ENCODE measurements at regions not wholly inside any gene's neighbourhood (a gene's known extent, or its start where the extent isn't known, plus 50 kb on each side); places are given as distances from the start of the nearest gene placed in this dataset.

- H3K4me1 ChIP-seq: no peaks in the 10 kb centered on the region
Observed at GRCh38 chr9:79129865-79130480, 441.8 kb upstream of the TLE4 start.

GRCh38 chr9:79131246-79131774, 440.5 kb upstream of the TLE4 start:
- H3K36me3 ChIP-seq: no peaks in the 10 kb centered on the region
- intact Hi-C loops (cut with DNase I; ENCODE audit: low total_unique reads): loop anchor here (5.0 kb wide), 1 partner anchor 694 kb away; no protein-coding TSS in a partner anchor
- H3K27ac ChIP-seq: no peak overlapping the region
- H3K4me1 ChIP-seq: no peaks in the 10 kb centered on the region
- in situ Hi-C loops (cut with MboI; ENCODE audit: low sequenced_read_pairs in 4 of 4): no loop called here
- DNase-seq (no peak), ATAC-seq (no peak)
- no peaks in the 10 kb centered on the region for H3K27me3 ChIP-seq
- no peak overlapping the region for H3K4me3 ChIP-seq
- TF ChIP-seq CTCF (IDR thresholded peaks at IDR 0.05 in 4 of 5, conservative IDR thresholded peaks at IDR 0.05 in 1 of 5) (no peak), POLR2A (IDR thresholded peaks at IDR 0.05) (no peak)
- H3K9me3 ChIP-seq: no peaks in the 10 kb centered on the region

More at GRCh38 chr9:79129865-79130480, 441.8 kb upstream of the TLE4 start:
- ATAC-seq (no peak), DNase-seq (peak in 1 of 2 donors; percentile 7)
- no peaks in the 10 kb centered on the region for H3K36me3 ChIP-seq
- TF ChIP-seq CTCF (IDR thresholded peaks at IDR 0.05 in 4 of 5, conservative IDR thresholded peaks at IDR 0.05 in 1 of 5): peak in 4 of 5 experiments; percentile 30 to 71 (median 61)
- no peak for TF ChIP-seq POLR2A (IDR thresholded peaks at IDR 0.05)
- in situ Hi-C loops (cut with MboI; ENCODE audit: low sequenced_read_pairs in 4 of 4): no loop called here
- no peak overlapping the region for H3K27ac ChIP-seq
- intact Hi-C loops (cut with DNase I; ENCODE audit: low total_unique reads): loop anchor here (5.0 kb wide), 2 partner anchors 102 to 693 kb away; no protein-coding TSS in a partner anchor
- no peaks in the 10 kb centered on the region for H3K27me3 ChIP-seq
- H3K4me3 ChIP-seq: no peak overlapping the region
- H3K9me3 ChIP-seq: no peaks in the 10 kb centered on the region

- in situ Hi-C loops (cut with MboI; ENCODE audit: low sequenced_read_pairs in 4 of 4) (no loop called here), intact Hi-C loops (cut with DNase I; ENCODE audit: low total_unique reads) (loop anchor here (5.0 kb wide), 1 partner anchor 695 kb away; no protein-coding TSS in a partner anchor)
- no peak for DNase-seq
- TF ChIP-seq CTCF (IDR thresholded peaks at IDR 0.05 in 4 of 5, conservative IDR thresholded peaks at IDR 0.05 in 1 of 5): no peak
- no peak for TF ChIP-seq POLR2A (IDR thresholded peaks at IDR 0.05)
- ATAC-seq: no peak
- Histone ChIP-seq H3K4me1 (no peaks in the 10 kb centered on the region), H3K27ac (no peak overlapping the region), H3K27me3 (no peaks in the 10 kb centered on the region), H3K4me3 (no peak overlapping the region), H3K36me3 (no peaks in the 10 kb centered on the region), H3K9me3 (no peaks in the 10 kb centered on the region)
Observed at GRCh38 chr9:79131824-79132377, 439.9 kb upstream of the TLE4 start.

- no peaks in the 10 kb centered on the region for H3K36me3 ChIP-seq
- no peak overlapping the region for H3K27ac ChIP-seq
- ATAC-seq (no peak), DNase-seq (no peak)
- no peaks in the 10 kb centered on the region for H3K4me1 ChIP-seq
- H3K9me3 ChIP-seq: no peaks in the 10 kb centered on the region
- no peaks in the 10 kb centered on the region for H3K27me3 ChIP-seq
- intact Hi-C loops (cut with DNase I; ENCODE audit: low total_unique reads) (loop anchor here (5.0 kb wide), 1 partner anchor 697 kb away; no protein-coding TSS in a partner anchor), in situ Hi-C loops (cut with MboI; ENCODE audit: low sequenced_read_pairs in 4 of 4) (no loop called here)
- no peak for TF ChIP-seq CTCF (IDR thresholded peaks at IDR 0.05 in 4 of 5, conservative IDR thresholded peaks at IDR 0.05 in 1 of 5)
- no peak for TF ChIP-seq POLR2A (IDR thresholded peaks at IDR 0.05)
- H3K4me3 ChIP-seq: no peak overlapping the region
Observed at GRCh38 chr9:79134654-79135053, 437.1 kb upstream of the TLE4 start.

Measured in gastrocnemius medialis (tissue), 4 donors.